CD4-positive, alpha-beta T cell treated with Interferon gamma for 1 hour (primary cell): ENCODE measurements at regions not wholly inside any gene's neighbourhood (a gene's known extent, or its start where the extent isn't known, plus 50 kb on each side); places are given as distances from the start of the nearest gene placed in this dataset.
A peak's percentile ranks its signal among the peaks of the same experiment; 100 is the strongest.
"Not testable (repeated sequence)": the region's sequence is repeated elsewhere in the genome, so short reads cannot be mapped to it uniquely, and the experiment has no call there.

Source experiments
- DNase-seq: peaks from one replicate; pipeline ENCODE4 v3.0.0-alpha.2; 2020

DNA sequence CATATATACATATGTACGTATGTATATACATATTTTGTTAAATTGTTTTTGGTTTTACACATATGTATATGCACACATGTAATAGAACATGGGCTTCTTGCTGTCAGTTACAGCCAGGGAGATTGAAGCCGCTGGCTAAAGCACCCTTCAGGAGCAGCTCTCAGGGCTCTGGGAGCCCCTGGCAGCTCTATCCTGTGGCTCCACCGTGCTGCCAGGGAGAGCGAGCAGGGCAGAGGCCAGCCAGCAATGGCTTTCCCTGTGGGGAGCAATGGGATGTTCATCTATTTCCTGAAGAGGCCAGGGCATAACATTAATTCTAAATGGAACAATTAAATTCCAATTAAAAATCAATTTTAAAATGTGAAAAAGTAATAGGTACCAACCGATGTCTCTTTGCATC, 102.9 kb downstream of the PSMG1 start:
- no peak for DNase-seq

DNA sequence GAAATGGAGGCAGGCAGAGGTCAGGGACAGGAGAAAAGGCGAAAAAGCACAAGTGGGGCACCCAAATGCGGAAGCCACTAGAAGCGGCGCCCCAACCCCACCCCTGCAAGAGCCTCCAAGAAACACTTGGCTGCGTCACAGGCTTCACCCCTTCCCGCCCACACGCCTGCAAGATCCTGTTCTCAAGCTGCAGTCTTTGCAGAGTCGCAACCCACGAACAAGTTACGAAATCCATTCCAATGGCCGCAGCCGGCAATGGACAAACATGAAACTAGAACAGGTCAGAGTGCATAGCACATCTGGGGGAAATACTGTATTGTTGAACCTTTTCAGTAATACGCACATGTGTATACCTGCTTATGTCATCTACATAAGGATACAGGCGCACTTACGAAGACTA, 103.6 kb downstream of the PSMG1 start:
- peak; percentile 81 for DNase-seq

DNA sequence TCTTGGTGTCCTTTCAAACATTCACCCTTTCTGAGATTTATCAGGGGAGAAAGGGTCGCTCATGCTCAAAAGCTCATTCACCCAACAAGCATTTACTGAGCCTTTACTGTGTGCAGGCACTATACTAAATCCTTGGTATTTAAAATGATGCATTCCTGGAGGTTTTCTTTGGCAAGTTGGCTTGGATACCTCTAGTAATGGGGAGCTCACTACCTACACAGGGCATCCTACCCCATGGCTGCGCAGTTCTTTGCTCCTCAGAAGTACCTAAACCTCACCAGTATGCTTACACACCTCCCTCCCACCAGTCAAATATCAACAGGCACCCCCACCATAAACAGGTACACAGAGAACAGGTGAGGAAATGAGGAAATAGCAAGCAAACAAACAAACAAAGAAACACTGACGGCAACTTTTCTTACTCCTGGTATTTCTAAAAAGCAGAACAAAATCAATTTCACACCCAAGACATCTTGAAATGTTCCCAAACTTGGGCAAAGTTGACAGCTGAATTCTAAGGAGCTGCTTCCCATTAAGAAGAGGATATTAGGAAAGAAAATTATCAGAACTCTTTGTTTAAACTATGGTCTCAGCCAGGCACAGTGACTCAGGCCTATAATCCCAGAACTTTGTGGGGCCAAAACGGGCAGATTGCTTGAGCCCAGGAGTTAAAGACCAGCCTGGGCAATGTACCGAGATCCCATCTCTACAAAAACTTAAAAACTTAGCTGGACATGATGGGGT, 104.8 kb downstream of the PSMG1 start:
- no peak for DNase-seq

DNA sequence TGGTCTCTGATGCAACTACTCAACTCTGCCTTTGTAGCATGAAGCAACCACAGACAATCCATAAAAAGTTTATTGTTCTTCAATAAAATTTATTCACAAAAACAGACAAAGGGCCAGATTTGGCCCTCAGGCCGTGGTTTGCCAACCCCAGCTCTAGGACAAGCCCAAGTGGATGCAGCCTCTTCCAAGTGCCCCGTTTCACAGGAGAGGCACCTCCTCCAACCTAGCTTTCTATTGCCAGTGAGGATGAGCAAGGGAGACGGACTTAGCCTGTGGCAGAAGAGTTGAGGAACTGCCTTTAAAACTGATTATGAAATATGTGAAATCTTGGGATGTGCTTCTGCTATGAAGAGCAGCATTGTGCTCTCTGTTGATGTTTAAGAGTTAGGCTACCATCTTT, 105.4 kb downstream of the PSMG1 start:
- no peak for DNase-seq

DNA sequence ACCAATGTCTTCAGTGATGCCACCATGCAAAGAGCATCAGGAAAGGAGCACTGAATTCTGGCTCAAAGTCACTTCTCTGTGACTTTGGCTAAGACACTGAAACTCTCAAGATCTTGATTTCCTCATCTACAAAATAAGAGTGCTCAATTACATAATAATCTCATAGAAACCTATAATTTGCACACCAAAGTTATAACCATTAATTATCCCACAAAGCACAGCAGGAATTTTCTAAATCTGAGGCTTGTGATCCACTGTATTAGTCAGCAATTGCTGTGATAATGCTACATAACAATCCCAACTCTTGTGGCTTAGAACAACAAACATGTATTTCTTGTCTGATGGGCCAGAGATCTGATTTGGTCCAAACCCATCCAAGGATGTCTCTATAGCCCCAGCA, 108.7 kb downstream of the PSMG1 start:
- no peak for DNase-seq

DNA sequence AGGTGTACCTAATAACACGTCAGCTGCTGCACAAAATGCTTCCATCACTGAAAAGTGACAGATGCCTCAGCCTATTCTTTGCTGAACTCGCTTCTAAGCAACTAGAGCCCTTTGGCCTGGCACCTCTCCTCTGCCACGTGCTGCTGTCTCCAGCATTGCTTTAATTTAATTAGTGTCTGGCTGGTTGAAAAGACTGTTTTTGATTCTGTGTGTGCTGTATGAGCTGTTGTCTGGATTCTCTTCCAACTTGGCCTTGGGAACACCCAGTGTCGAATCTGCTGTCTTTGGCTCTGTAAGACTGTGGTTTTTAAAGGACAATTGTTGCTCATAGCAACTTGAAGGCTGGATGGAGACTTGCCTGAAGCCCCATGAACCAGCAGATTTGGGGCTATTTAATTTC, 109.5 kb downstream of the PSMG1 start:
- no peak for DNase-seq

DNA sequence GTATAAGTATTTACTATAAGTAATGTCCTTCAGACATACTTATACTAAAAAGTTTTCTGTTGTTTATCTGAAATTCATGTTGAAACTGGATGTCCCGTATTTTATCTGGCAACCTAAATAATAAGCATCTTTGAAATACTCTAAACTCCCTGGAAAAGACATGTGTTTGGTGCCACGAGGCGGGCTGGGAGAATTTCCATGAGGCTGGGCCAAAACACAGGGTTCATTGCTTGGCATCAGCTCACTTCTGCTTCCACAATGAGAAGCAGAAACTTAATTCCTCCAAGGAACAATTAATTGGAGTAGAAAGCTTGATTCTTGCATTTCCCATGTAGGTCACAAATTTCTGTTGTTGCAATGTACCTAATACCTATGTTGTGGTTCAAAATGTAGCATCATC, 110.2 kb downstream of the PSMG1 start:
- no peak for DNase-seq

DNA sequence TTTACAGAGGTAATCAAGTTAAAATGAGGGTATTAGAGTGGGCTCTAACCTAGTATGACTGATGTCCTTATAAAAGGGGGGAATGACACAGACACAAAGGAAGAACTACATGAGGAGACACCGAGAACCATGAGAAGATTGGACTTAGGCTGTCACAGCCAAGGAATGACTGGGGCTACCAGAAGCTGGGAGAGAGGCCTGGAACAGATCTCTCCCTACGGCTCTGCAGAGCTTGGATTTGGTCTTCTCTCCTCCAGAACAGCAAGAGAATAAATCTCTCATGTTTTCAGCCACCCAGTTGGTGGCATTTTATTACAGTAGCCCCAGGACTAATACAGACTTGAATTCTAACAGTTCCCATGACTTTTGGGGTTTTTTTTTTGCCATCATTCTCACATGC, 110.8 kb downstream of the PSMG1 start:
- DNase-seq, result no peak

DNA sequence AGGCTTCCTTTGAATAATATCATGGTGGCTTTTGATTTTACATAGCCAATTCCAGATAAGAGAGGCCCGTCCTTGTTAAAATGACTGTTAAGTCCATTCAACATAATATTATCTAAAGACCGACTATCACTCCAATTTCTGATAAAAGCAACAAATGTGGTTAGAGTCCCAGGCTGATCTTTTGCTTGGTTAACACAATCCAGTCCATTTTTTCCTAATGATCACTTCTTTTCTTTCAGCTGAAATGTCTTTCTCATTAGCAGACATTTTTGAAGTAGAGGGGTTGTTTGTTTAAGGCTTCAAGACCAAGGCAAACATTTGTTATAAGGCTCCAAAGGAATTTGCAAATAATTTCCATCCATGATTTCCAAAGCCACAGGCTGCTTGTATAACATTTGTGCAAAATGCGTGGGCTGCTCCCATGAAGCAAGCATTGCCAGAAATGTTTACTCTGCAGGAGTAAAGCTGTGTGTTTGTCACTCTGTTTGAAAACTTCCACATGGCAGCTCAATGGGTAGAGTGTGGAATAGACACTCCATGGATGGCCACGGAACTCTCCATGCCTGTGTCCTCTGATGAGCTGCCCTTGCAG, 111.5 kb downstream of the PSMG1 start:
- no peak for DNase-seq

DNA sequence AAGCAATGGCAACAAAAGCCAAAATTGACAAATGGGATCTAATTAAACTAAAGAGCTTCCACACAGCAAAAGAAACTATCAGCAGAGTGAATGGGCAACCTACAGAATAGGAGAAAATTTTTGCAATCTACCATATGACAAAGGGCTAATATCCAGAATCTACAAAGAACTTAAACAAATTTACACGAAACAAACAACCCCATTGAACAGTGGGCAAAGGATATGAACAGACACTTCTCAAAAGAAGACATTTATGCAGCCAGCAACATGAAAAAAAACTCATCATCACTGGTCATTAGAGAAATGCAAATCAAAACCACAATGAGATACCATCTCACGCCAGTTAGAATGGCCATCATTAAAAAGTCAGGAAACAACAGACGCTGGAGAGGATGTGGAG, 113.4 kb downstream of the PSMG1 start:
- not testable (repeated sequence) for DNase-seq

DNA sequence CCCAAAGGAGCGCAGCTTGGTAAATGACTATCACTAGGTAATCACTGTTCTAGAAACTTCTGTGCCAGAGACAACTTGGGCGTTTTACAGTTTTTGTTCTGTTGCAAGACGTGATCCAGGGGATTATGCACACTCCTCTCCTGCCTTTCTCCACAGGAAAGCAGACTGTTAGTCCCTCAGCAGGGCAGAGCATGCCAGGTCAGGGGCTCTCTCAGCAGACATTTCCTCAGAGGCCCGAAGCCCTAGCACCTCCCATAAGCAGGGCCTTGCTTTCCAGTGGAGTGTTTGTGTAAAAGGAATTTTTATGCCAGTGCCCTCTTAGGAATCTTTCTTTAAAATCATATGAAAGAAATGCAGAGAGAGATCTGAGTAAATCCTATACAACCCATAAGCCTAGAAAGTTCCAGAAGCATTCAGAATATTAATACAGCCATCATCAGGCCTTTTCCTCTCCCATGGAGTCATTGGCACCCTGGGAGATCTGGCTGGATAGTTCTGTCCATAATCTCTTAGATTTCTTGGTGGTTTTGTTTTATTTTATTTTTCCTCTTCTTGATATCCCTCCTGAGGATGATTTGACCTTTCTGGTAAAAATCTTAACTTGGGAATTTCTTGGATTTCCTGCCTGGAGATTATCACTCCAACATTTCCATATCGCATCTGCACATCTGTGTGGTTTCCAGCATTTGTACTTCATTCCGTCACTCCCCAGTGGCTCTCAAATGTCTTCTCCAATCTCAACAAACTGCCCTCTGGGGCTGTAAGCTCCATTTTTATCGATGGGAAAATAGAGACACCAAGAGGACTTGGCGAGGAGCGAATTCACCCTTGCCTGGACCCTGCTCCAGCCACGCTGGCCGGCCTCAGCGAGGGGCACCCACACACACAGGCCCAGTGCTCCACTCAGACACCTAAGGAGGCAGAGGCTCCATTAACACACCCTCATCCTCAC, 116.1 kb downstream of the PSMG1 start:
- no peak for DNase-seq

DNA sequence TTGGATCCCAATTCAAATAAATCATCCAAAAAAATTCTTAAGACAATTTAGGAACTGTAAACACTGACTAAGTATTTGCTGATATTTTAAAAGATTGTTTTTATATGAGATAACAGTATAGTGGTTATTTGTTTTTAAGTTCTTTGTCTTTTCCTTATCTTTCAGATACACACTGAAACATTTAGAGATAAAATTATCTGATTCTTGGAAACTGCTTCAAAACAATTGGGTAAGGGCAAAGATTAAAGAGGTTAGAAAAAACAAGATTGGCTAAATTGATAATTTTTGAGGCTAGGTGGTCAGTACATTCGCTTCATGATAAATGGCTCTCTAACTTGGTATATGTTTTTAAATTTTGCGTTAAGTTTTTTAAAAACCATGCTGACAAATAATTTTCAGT, 117.3 kb downstream of the PSMG1 start:
- no peak for DNase-seq

DNA sequence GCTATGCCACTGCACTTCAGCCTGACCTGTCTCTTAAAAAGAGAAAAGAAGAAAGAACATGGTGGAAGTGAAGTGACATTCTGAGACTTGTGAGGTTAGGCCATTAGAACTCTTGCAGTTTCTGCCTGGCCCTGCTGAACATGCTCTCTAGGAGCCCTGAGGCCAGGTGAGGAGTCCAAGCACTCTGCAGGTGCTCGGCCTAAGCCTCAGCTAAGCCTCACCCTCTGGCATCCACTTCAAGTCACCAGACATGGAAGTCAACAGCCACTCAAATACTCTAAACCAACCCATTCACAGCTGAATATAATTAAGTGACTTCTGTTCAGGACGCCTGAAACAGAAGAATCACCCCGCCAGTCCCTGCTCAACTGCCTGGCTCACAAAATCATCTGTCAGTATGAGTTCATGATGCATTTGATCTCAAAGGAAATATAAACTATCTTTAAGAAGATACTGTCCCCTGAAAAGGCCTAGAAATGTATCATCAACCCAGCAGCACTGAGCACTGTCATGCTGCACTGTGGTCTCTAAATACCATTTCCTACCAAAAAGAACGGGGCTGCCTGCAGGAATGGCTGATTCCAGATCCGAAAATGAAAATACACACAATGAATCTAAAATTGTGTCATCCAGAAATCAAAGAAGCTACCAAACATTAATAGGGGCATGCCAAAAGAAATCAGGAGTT, 118.8 kb downstream of the PSMG1 start:
- no peak for DNase-seq

DNA sequence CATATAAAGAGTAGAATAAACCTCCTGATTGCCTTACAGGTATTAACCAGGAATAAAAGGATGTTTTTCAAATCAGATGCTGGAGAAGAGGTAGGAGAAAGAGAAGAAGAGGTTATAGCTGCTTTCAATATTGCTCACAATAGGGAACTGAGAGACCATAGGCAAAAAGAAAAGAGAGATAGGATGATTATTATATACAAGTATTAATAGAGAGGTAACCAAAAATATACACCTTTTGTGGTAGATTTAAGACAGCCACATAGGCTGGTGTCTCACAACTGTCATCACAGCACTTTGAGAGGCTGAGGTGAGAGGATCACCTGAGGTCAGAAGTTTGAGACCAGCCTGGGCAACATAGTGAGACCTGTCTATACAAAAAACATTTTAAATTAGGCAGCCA, 119.7 kb downstream of the PSMG1 start:
- no peak for DNase-seq

DNA sequence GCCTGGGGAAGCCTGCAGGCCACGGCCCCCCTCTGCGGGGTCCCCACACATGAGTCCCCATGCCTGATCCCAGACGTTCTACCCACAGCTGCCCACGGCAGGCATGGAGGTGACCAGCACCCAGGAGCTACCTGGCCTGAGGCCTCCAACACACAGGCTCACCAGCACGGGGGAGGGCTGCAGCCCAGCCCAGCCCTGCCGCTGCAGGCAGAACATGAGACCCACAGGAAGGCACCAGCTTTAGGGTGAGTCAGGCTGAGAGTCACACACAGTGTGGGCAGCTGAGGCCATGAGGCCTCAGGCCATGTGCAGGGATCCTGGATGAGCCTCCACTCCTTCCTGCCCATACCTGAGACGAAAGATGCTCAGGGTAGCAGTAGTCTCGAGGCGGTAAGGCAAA, 121.1 kb downstream of the PSMG1 start:
- DNase-seq, result no peak

DNA sequence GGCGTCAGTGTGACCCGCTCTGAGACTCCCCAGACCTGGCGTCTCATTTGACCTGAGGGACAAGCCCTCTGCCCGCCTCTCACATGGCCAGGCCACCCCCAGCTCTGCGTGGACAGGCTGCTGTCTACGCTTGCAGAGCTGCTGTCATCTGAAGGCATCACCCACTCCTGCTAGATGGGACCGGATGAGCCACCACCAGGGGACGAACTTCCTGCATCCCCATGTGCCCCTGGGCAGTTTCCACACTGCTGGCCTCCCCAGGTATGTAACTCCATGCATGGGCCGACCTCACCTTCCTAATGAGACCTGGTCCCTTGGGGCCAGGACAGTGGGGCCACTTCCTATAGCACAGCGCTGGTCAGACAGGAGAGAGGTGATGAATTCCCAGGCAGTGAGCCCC, 121.5 kb downstream of the PSMG1 start:
- no peak for DNase-seq

DNA sequence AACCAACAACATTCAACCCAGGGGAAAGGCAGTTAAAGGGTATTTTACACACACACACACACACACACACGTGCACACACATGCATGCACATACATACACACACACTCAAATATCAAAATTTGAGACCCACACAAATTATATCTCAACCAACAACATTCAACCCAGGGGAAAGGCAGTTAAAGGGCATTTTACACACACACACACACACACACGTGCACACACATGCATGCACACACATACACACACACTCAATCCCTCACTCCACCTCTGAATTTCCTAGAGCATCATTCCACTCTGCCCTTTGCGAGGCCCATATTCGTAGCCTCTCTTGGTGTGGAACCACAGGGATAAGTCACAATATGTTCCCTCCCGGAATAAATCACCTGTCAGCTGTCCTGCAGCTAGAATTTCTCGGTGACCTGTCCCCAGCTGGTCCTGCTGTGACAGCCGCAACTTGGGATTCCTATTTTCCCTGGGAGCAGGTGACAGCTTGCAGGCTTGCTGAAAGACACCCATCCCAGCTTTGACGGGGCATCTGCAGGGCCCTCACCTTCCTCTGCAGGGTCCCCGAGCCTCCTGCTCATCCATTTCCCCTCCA, 122.7 kb downstream of the PSMG1 start:
- DNase-seq, result no peak

DNA sequence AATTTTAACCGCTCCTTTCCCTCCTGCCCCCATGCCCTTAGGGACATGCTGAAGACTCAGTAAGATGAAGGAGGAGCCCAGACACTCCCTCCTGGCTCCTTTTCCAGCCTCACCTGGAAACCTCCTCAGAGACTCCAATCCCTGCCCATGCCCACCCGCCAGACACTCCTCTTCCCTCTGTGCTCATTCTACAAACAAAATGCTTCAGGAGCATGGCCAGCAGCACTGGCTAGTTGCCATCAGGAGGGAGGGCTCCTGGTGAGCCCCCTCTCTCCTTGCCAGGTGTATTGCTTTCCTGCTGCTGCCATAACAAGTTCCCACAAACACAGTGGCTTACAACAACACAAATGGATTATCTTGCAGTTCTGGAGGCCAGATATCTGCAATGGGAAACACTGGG, 126.1 kb downstream of the PSMG1 start:
- no peak for DNase-seq

DNA sequence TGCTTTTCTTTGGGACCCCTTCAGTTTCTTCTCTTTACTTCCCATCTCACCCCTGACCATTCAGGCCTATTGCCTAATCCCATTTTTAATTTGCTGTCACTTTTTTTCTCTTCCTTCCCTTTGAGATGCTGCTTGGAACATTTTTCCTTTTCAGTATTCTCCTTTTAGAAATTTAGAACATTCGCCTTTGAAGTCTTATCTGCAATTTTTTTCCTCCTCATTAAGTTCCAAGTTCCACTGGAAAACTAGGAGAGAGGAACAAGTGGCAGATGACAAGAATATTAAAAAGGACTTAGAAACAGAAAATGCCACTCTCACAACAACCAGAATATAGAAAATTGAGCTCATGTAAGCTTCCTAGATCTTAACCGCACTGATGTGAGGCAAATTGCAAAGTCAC, 126.6 kb downstream of the PSMG1 start:
- no peak for DNase-seq

DNA sequence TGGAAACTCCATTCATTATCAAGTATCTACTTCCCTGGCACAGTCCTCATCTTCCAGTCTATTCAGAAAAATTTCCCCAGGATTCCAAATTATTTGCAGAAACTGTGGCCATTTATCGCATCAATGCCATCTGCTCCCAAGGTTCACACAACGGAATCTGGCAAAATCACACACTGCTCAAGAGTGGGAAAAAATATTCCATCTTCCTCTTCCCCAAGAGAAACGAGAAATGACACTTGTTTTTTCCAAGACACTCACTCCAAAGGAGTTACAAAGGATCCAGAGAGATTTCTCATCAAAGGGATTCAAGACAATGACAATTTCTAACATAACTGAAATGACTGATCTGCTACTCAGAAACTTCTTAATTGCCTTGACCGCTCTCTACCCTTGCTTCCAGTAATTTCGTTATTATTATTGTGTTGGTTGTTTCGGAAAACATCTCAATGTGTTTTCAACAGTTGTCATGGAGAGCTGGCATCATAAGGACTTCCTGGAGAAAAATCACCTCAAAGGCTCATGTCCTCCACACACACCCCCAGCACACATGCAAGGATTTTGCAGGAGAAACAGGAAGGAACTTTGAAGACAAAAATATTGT, 128.0 kb downstream of the PSMG1 start:
- no peak for DNase-seq

DNA sequence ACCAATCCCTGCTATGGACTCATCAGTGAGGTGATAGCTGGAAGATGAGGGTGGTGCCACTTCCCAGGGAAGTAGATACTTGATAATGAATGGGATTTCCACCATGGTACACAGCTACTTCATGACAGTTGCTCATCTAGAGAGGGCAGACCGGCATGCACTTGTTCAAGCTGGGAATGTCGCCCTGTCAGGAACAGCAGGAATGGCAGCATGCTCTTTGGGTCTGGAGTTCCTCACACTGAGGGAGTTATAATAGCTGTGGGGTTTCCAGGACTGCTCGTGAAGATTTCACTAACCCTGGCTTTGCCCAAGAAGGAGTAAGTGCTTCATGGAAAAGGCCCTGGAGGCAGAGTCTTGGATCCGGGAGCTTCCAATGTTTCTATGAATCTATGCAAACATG, 129.2 kb downstream of the PSMG1 start:
- no peak for DNase-seq

DNA sequence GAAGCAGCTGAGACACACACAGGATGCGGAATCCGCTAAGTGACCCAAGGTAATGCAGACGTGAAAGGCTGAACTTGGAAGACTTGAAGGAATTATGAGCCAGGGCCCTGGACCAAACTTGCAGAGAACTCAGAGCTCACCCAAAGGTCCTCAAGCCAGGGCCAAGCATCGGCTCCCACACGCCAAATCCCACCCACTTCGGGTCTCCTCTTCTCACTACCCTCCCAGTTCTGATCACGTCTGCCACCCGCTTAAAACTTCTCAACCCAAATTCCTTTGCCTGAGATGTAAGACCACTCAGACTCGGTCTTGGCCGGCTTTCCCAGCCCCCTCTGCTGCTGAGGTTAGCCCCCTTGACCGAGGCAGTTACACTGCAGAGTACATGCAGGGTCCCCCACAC, 130.1 kb downstream of the PSMG1 start:
- no peak for DNase-seq

DNA sequence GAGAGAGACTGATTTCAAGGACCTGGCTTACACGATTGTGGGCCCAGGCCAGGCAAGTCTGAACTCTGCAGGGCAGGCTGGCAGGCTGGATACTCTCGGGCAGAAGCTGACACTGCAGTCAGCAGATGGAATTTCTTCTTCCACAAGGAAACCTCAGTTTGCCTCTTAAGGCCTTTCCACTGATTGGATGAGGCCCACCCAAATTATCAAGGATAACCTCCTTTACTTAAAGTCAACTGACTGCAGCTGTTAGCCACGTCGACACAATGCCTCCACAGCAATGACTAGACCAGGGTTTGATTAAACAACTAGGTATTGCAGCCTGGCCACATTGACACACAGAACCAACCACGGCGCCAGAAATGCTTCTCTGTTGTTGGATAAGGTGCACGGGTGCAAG, 130.5 kb downstream of the PSMG1 start:
- DNase-seq, result no peak
